Endothelial cell of umbilical vein (primary cell): ENCODE measurements at regions not wholly inside any gene's neighbourhood (a gene's known extent, or its start where the extent isn't known, plus 50 kb on each side); places are given as distances from the start of the nearest gene placed in this dataset.

Experiments used
- BruUV-seq: library from RNA; stranded (reverse); fragments of 400-500 nt; replicated peaks from 2 replicates; lab custom pipeline; 2021; lab: Mats Ljungman, UMichigan
- CTCF ChIA-PET: fragments of 300-600, 350-600 bp; sonication (Branson Sonifier 250); formaldehyde crosslinking; loops from one replicate; lab custom pipeline; 2021; ENCODE audit warnings: antibody characterized with exemption, inconsistent platforms; lab: Charles Lee
- POLR2A ChIA-PET: fragments of 300-600, 350-600 bp; sonication (Branson Sonifier 250); formaldehyde crosslinking; loops from one replicate; lab custom pipeline; 2021; ENCODE audit warnings: antibody characterized with exemption, inconsistent platforms; lab: Charles Lee
- DNase-seq: peaks from one replicate; pipeline ENCODE4 v3.0.0-alpha.2; 2011; ENCODE audit warnings: low read depth, low spot score
- FAIRE-seq: peaks from 2 replicates; lab custom pipeline; 2011; peaks lifted over from hg19 to GRCh38; lab: Jason Lieb, UNC
- H2AFZ ChIP-seq: 2 replicates; pipeline ENCODE4 v1.6.0; 2012; ENCODE audit warnings: low read depth, low read length, control low read depth, inconsistent platforms
- H3K27ac ChIP-seq: 2 replicates; pipeline ENCODE4 v1.5.1; 2011; ENCODE audit warnings: low read depth, mild to moderate bottlenecking, control low read depth, low read length, moderate library complexity; ENCODE audit not compliant: insufficient read depth
- H3K27me3 ChIP-seq, 2 experiments: 2 replicates each; pipeline versions ENCODE4 v1.6.0 to v1.6.1; 2011; ENCODE audit warnings: low read length in 2 of 2, mixed read lengths in 1 of 2; ENCODE audit not compliant: control insufficient read depth in 2 of 2, insufficient read depth in 2 of 2
- H3K36me3 ChIP-seq, 2 experiments: 2 replicates in 1 of 2; 3 replicates in 1 of 2; pipeline ENCODE4 v1.5.1; 2011; ENCODE audit warnings: low read length in 2 of 2, mild to moderate bottlenecking in 1 of 2, moderate library complexity in 1 of 2; ENCODE audit not compliant: control insufficient read depth in 2 of 2, insufficient read depth in 2 of 2; ENCODE audit errors: extremely low read depth in 1 of 2
- H3K4me1 ChIP-seq: 3 replicates; pipeline ENCODE4 v1.5.1; 2011; ENCODE audit warnings: mild to moderate bottlenecking, low read length; ENCODE audit not compliant: control insufficient read depth, insufficient read depth; ENCODE audit errors: extremely low read depth
- H3K4me2 ChIP-seq: 2 replicates; pipeline ENCODE4 v1.6.1; 2011; ENCODE audit warnings: low read length, control low read depth, mixed read lengths; ENCODE audit not compliant: insufficient read depth
- H3K4me3 ChIP-seq, 3 experiments: fragments of 200-600 bp in 1 of 3; sonication (generic), shearing (Covaris generic) in 1 of 3; replicated peaks in 1 of 3; 2 replicates each; pipeline ENCODE4 v1.5.1; 2011 to 2016; ENCODE audit warnings: control low read depth in 3 of 3, low read length in 3 of 3, mild to moderate bottlenecking in 2 of 3, inconsistent platforms in 1 of 3, low read depth in 1 of 3, moderate library complexity in 1 of 3; ENCODE audit not compliant: insufficient read depth in 1 of 3
- H3K79me2 ChIP-seq: 2 replicates; pipeline ENCODE4 v1.6.0; 2012; ENCODE audit warnings: low read length, inconsistent platforms; ENCODE audit not compliant: control insufficient read depth, insufficient read depth
- H3K9ac ChIP-seq: replicated peaks from 2 replicates; pipeline ENCODE3; 2011; ENCODE audit warnings: low read length, control low read depth; ENCODE audit not compliant: insufficient read depth; ENCODE audit errors: extremely low read depth
- H3K9me1 ChIP-seq: replicated peaks from 3 replicates; pipeline ENCODE4 v1.6.0; 2011; ENCODE audit warnings: mild to moderate bottlenecking, low read length; ENCODE audit not compliant: control insufficient read depth, insufficient read depth; ENCODE audit errors: extremely low read depth
- H3K9me3 ChIP-seq: replicated peaks from 2 replicates; pipeline ENCODE4 v1.5.1; 2012; ENCODE audit warnings: low read length, inconsistent platforms; ENCODE audit not compliant: control insufficient read depth, insufficient read depth
- H4K20me1 ChIP-seq: replicated peaks from 2 replicates; pipeline ENCODE3; 2011; ENCODE audit warnings: mild to moderate bottlenecking, low read length; ENCODE audit not compliant: control insufficient read depth, insufficient read depth; ENCODE audit errors: extremely low read depth
- POLR2A ChIP-seq: IDR thresholded peaks from 2 replicates; pipeline ENCODE4 v1.6.1; 2012; ENCODE audit warnings: low read depth, mild to moderate bottlenecking, control low read depth, low read length
- dilution Hi-C: fragments of 300-500 bp; cut with MboI; formaldehyde crosslinking; loops from one replicate; pipeline ENCODE4 v1.15.0; 2019; ENCODE audit warnings: low sequenced_read_pairs; ENCODE audit not compliant: extremely low pct_ligation_motif_present
- intact Hi-C: fragments of 100-400 bp; cut with micrococcal nuclease; formaldehyde crosslinking; loops from one replicate; pipeline ENCODE4 v1.10.0; 2022
- TF ChIP-seq, protein P1 (sequence below), 2 donors: IDR thresholded peaks; 1 replicate in 1 of 2; 2 replicates in 1 of 2; pipeline ENCODE4 v1.5.1; 2011; ENCODE audit warnings: low read length in 2 of 2, mild to moderate bottlenecking in 2 of 2, moderate library complexity in 2 of 2, control low read depth in 1 of 2, inconsistent platforms in 1 of 2, low read depth in 1 of 2; ENCODE audit not compliant: insufficient read depth in 1 of 2; ENCODE audit errors: extremely low read depth in 1 of 2

DNA sequence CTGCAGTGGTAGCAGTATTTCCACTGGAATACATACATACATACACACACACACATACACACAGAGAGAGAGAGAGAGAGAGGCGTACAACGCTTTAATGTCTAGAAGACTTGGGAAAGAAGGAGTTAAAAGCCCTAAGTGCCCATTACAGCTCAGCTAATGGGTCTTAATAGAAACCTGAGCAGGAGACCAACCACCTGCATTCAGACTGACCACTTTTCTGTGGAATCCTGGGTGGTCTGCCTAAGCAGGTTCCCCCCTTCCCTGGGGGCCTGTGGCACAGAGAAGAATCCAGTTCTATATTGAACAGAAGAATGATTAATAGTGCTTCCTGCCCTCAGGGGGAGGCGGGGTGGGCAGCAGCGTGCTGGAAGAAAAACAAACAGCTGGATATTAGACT is 312.4 kb upstream of the PRKD1 start:
- CTCF ChIA-PET = interaction anchor here (0.8 to 2.1 kb wide), 4 partner anchors 24 to 55 kb away, joined by 3 to 12 read pairs (median 4); no protein-coding TSS in a partner anchor
- no peak overlapping the region for H2AFZ ChIP-seq
- dilution Hi-C loops = no loop called here

DNA sequence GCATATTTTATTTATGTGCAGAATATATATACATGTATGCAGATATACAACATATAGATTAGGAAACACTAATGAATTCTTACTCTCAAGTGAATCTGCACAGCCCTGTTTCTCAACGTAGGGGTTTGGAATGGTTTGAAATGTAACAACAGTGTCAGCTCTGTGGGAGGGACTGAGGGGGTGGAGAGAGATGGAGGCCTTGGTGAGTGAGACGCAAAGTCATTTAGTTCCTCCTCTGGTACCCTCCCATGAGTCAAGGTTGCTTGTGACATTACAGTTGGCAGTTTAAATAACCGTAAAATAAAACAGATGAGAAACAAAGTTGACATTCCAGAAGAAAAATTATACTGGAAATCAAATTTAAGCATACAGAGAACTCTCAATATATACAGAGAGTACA is 313.0 kb upstream of the PRKD1 start:
- H3K27me3 ChIP-seq = no peaks in the 10 kb centered on the region
- DNase-seq (no peak), FAIRE-seq (no peak)
- no peaks in the 10 kb centered on the region for H3K9me3 ChIP-seq
- H3K4me3 ChIP-seq = no peak overlapping the region
- no peak overlapping the region for H2AFZ ChIP-seq
- dilution Hi-C loops = no loop called here
- intact Hi-C loops = no loop called here
- no peak overlapping the region for H3K4me2 ChIP-seq
- no TSS peak for BruUV-seq
- H4K20me1 ChIP-seq = no peaks in the 10 kb centered on the region
- no peaks in the 10 kb centered on the region for H3K4me1 ChIP-seq
- H3K9me1 ChIP-seq = no peaks in the 10 kb centered on the region
- H3K36me3 ChIP-seq = no peaks in the 10 kb centered on the region
- no peak overlapping the region for H3K9ac ChIP-seq
- ChIA-PET POLR2A (no interaction called here), CTCF (interaction anchor here (1.1 to 2.1 kb wide), 3 partner anchors 25 to 56 kb away, joined by 3 to 12 read pairs (median 4); no protein-coding TSS in a partner anchor)
- H3K79me2 ChIP-seq = no peaks in the 10 kb centered on the region
- no peak overlapping the region for H3K27ac ChIP-seq
- TF ChIP-seq POLR2A = no peak

More for the DNA sequence above, 312.4 kb upstream of the PRKD1 start:
- no peaks in the 10 kb centered on the region for H4K20me1 ChIP-seq
- H3K79me2 ChIP-seq = no peaks in the 10 kb centered on the region
- H3K4me1 ChIP-seq = no peaks in the 10 kb centered on the region
- no peak for FAIRE-seq
- no TSS peak for BruUV-seq
- H3K4me3 ChIP-seq = no peak overlapping the region
- no peak overlapping the region for H3K27ac ChIP-seq
- no peak overlapping the region for H3K9ac ChIP-seq
- DNase-seq = no peak
- TF ChIP-seq, protein P1, sequence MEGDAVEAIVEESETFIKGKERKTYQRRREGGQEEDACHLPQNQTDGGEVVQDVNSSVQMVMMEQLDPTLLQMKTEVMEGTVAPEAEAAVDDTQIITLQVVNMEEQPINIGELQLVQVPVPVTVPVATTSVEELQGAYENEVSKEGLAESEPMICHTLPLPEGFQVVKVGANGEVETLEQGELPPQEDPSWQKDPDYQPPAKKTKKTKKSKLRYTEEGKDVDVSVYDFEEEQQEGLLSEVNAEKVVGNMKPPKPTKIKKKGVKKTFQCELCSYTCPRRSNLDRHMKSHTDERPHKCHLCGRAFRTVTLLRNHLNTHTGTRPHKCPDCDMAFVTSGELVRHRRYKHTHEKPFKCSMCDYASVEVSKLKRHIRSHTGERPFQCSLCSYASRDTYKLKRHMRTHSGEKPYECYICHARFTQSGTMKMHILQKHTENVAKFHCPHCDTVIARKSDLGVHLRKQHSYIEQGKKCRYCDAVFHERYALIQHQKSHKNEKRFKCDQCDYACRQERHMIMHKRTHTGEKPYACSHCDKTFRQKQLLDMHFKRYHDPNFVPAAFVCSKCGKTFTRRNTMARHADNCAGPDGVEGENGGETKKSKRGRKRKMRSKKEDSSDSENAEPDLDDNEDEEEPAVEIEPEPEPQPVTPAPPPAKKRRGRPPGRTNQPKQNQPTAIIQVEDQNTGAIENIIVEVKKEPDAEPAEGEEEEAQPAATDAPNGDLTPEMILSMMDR (IDR thresholded peaks at IDR 0.05; ENCODE audit: extremely low read depth in 1 of 2, insufficient read depth in 1 of 2, low read depth in 1 of 2, low read length in 2 of 2) = no peak
- H3K36me3 ChIP-seq = no peaks in the 10 kb centered on the region
- no peaks in the 10 kb centered on the region for H3K9me3 ChIP-seq
- no peaks in the 10 kb centered on the region for H3K27me3 ChIP-seq
- POLR2A ChIA-PET = no interaction called here
- no peak overlapping the region for H3K4me2 ChIP-seq
- intact Hi-C loops = no loop called here
- no peaks in the 10 kb centered on the region for H3K9me1 ChIP-seq
